ENCODE measurements at regions not wholly inside any gene's neighbourhood (a gene's known extent, or its start where the extent isn't known, plus 50 kb on each side); places are given as distances from the start of the nearest gene placed in this dataset.

- H3K4me1 ChIP-seq (ENCODE audit: low read depth), result no peaks in the 10 kb centered on the region
- H3K4me3 ChIP-seq, result no peak overlapping the region
- no peak for ATAC-seq
- TF ChIP-seq CTCF (IDR thresholded peaks at IDR 0.05), result no peak
- H3K36me3 ChIP-seq (ENCODE audit: low read depth), result no peaks in the 10 kb centered on the region
- no peaks in the 10 kb centered on the region for H3K9me3 ChIP-seq
- intact Hi-C loops (cut with DNase I, micrococcal nuclease), result no loop called here
- DNase-seq, result no peak
Observed at GRCh38 chr7:11290863-11291262, 317.2 kb downstream of the PHF14 start.

GRCh38 chr7:11294218-11294617, 320.5 kb downstream of the PHF14 start:
- no peak for DNase-seq
- H3K4me1 ChIP-seq (ENCODE audit: low read depth), result no peaks in the 10 kb centered on the region
- intact Hi-C loops (cut with DNase I, micrococcal nuclease), result no loop called here
- no peak for ATAC-seq
- no peaks in the 10 kb centered on the region for H3K36me3 ChIP-seq (ENCODE audit: low read depth)
- H3K4me3 ChIP-seq, result no peak overlapping the region
- no peak for TF ChIP-seq CTCF (IDR thresholded peaks at IDR 0.05)
- H3K9me3 ChIP-seq, result no peaks in the 10 kb centered on the region

GRCh38 chr7:11294965-11295364, 321.3 kb downstream of the PHF14 start:
- Histone ChIP-seq H3K4me1 (ENCODE audit: low read depth) (no peaks in the 10 kb centered on the region), H3K4me3 (no peak overlapping the region), H3K36me3 (ENCODE audit: low read depth) (no peaks in the 10 kb centered on the region), H3K9me3 (no peaks in the 10 kb centered on the region)
- intact Hi-C loops (cut with DNase I, micrococcal nuclease), result no loop called here
- DNase-seq (no peak), ATAC-seq (no peak)
- no peak for TF ChIP-seq CTCF (IDR thresholded peaks at IDR 0.05)

- intact Hi-C loops (cut with DNase I, micrococcal nuclease), result no loop called here
- DNase-seq (no peak), ATAC-seq (no peak)
- no peaks in the 10 kb centered on the region for H3K4me1 ChIP-seq (ENCODE audit: low read depth)
- H3K4me3 ChIP-seq, result no peak overlapping the region
- H3K36me3 ChIP-seq (ENCODE audit: low read depth), result no peaks in the 10 kb centered on the region
- no peaks in the 10 kb centered on the region for H3K9me3 ChIP-seq
- TF ChIP-seq CTCF (IDR thresholded peaks at IDR 0.05), result no peak
Observed at GRCh38 chr7:11297126-11297625, 323.5 kb downstream of the PHF14 start.

GRCh38 chr7:11297764-11298163, 324.1 kb downstream of the PHF14 start:
- no peaks in the 10 kb centered on the region for H3K4me1 ChIP-seq (ENCODE audit: low read depth)
- TF ChIP-seq CTCF (IDR thresholded peaks at IDR 0.05), result no peak
- H3K4me3 ChIP-seq, result no peak overlapping the region
- H3K9me3 ChIP-seq, result no peaks in the 10 kb centered on the region
- intact Hi-C loops (cut with DNase I, micrococcal nuclease), result no loop called here
- ATAC-seq, result no peak
- no peak for DNase-seq
- H3K36me3 ChIP-seq (ENCODE audit: low read depth), result no peaks in the 10 kb centered on the region

GRCh38 chr7:11298220-11298619, 324.5 kb downstream of the PHF14 start:
- no peak for DNase-seq
- ATAC-seq, result no peak
- Histone ChIP-seq H3K4me3 (no peak overlapping the region), H3K36me3 (ENCODE audit: low read depth) (no peaks in the 10 kb centered on the region), H3K9me3 (no peaks in the 10 kb centered on the region), H3K4me1 (ENCODE audit: low read depth) (no peaks in the 10 kb centered on the region)
- TF ChIP-seq CTCF (IDR thresholded peaks at IDR 0.05), result no peak
- intact Hi-C loops (cut with DNase I, micrococcal nuclease), result no loop called here
